RWPE2 (cell line): ENCODE measurements at regions not wholly inside any gene's neighbourhood (a gene's known extent, or its start where the extent isn't known, plus 50 kb on each side); places are given as distances from the start of the nearest gene placed in this dataset.
A peak's percentile ranks its signal among the peaks of the same experiment; 100 is the strongest.

Experiments
- ATAC-seq: fragments of 200-7000 bp; cut with Tn5 transposase; 3 replicates; pipeline ENCODE4 v1.9.1; 2021; ENCODE audit warnings: low read depth
- DNase-seq: peaks from one replicate; pipeline ENCODE4 v3.0.0-alpha.2; 2020; ENCODE audit warnings: low spot score
- H3K27ac ChIP-seq: fragments of 450-650 bp; 2 replicates; pipeline ENCODE4 v1.5.1; 2017; ENCODE audit warnings: mild to moderate bottlenecking; ENCODE audit not compliant: poor library complexity, severe bottlenecking
- H3K27me3 ChIP-seq: fragments of 250-450 bp; sonication (Bioruptor Pico); 2 replicates; pipeline ENCODE4 v1.5.1; 2021; ENCODE audit warnings: mild to moderate bottlenecking, moderate library complexity; ENCODE audit not compliant: insufficient read depth, poor library complexity, severe bottlenecking
- H3K36me3 ChIP-seq: fragments of 250-450 bp; sonication (Bioruptor Pico); 2 replicates; pipeline ENCODE4 v1.5.1; 2020; ENCODE audit warnings: low read depth, mild to moderate bottlenecking, moderate library complexity
- H3K4me1 ChIP-seq: fragments of 250-450 bp; sonication (Bioruptor Pico); 2 replicates; pipeline ENCODE4 v1.5.1; 2021; ENCODE audit warnings: mild to moderate bottlenecking, moderate library complexity; ENCODE audit not compliant: insufficient read depth, poor library complexity, severe bottlenecking
- H3K4me3 ChIP-seq: fragments of 250-450 bp; sonication (Bioruptor Pico); 2 replicates; pipeline ENCODE4 v1.5.1; 2021; ENCODE audit warnings: mild to moderate bottlenecking, moderate library complexity; ENCODE audit not compliant: severe bottlenecking
- H3K9me3 ChIP-seq: fragments of 250-450 bp; sonication (Bioruptor Pico); 2 replicates; pipeline ENCODE4 v1.5.1; 2021; ENCODE audit warnings: mild to moderate bottlenecking, moderate library complexity; ENCODE audit not compliant: severe bottlenecking
- CTCF ChIP-seq: fragments of 450-650 bp; IDR thresholded peaks from one replicate; pipeline ENCODE4 v1.5.1; 2017; ENCODE audit warnings: mild to moderate bottlenecking, moderate library complexity; ENCODE audit not compliant: poor library complexity, severe bottlenecking

- peak overlapping the region; percentile 9 for H3K27ac ChIP-seq
- H3K4me1 ChIP-seq, result no peaks in the 10 kb centered on the region
- no peak for DNase-seq
- H3K36me3 ChIP-seq, result no peaks in the 10 kb centered on the region
- ATAC-seq, result peak; percentile 63
- H3K4me3 ChIP-seq, result no peak overlapping the region
- H3K27me3 ChIP-seq, result no peaks in the 10 kb centered on the region
- H3K9me3 ChIP-seq, result no peaks in the 10 kb centered on the region
- no peak for TF ChIP-seq CTCF
Measured at GRCh38 chrY:12343211-12343610, 357.8 kb upstream of the USP9Y start.

DNA sequence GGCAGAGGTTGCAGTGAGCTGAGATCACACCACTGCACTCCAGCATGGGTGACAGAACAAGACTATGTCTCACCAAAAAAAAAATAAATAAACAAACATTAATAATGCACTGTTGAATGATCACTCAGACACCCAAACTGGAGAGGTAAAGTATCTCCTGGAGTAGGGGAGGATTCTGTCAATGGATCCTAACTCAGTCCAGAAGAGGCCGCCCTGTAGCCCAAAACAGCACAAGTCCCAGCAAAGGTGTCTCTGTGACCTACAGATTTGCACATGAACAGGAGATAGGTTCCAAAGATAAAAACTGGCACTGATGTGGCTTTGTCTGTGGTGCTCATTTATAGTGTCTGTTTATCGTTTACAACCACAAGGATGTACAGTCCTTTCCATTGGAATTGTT lies 352.9 kb upstream of the USP9Y start:
- Histone ChIP-seq H3K9me3 (no peaks in the 10 kb centered on the region), H3K27me3 (no peaks in the 10 kb centered on the region), H3K27ac (no peak overlapping the region), H3K36me3 (no peaks in the 10 kb centered on the region), H3K4me1 (no peaks in the 10 kb centered on the region), H3K4me3 (no peak overlapping the region)
- ATAC-seq, result no peak
- peak; percentile 14 for TF ChIP-seq CTCF
- DNase-seq, result no peak

GRCh38 chrY:12357204-12357603 lies 343.8 kb upstream of the USP9Y start:
- no peak for TF ChIP-seq CTCF
- Histone ChIP-seq H3K4me1 (no peaks in the 10 kb centered on the region), H3K36me3 (no peaks in the 10 kb centered on the region), H3K27ac (no peak overlapping the region), H3K27me3 (no peaks in the 10 kb centered on the region), H3K4me3 (no peak overlapping the region), H3K9me3 (no peaks in the 10 kb centered on the region)
- ATAC-seq (peak; percentile 72), DNase-seq (no peak)

GRCh38 chrY:12357655-12358054 lies 343.4 kb upstream of the USP9Y start:
- Histone ChIP-seq H3K36me3 (no peaks in the 10 kb centered on the region), H3K9me3 (no peaks in the 10 kb centered on the region), H3K27me3 (no peaks in the 10 kb centered on the region), H3K4me3 (no peak overlapping the region), H3K4me1 (no peaks in the 10 kb centered on the region), H3K27ac (no peak overlapping the region)
- DNase-seq (no peak), ATAC-seq (no peak)
- TF ChIP-seq CTCF, result no peak

- H3K4me3 ChIP-seq, result no peak overlapping the region
- no peaks in the 10 kb centered on the region for H3K9me3 ChIP-seq
- H3K4me1 ChIP-seq, result no peaks in the 10 kb centered on the region
- no peaks in the 10 kb centered on the region for H3K36me3 ChIP-seq
- H3K27ac ChIP-seq, result no peak overlapping the region
- no peaks in the 10 kb centered on the region for H3K27me3 ChIP-seq
- TF ChIP-seq CTCF, result no peak
- ATAC-seq (no peak), DNase-seq (no peak)
Measured at GRCh38 chrY:12358337-12358736, 342.7 kb upstream of the USP9Y start.
